GM18502 (cell line): ENCODE measurements at regions not wholly inside any gene's neighbourhood (a gene's known extent, or its start where the extent isn't known, plus 50 kb on each side); places are given as distances from the start of the nearest gene placed in this dataset.
"Not testable (repeated sequence)": the region's sequence is repeated elsewhere in the genome, so short reads cannot be mapped to it uniquely, and the experiment has no call there.

ENCODE experiments used
- ATAC-seq: cut with Tn5 transposase; IDR thresholded peaks from one replicate; pipeline ENCODE4 v1.9.1; 2021; ENCODE audit warnings: mild to moderate bottlenecking; ENCODE audit not compliant: unreplicated experiment, poor library complexity

- ATAC-seq, result no peak
These were observed 548.6 kb downstream of the ARL4A start for GRCh38 chr7:13236026-13236425.

- no peak for ATAC-seq
These were observed 552.9 kb downstream of the ARL4A start for GRCh38 chr7:13240349-13240748.

GRCh38 chr7:13241416-13241815, 554.0 kb downstream of the ARL4A start:
- ATAC-seq, result no peak

- ATAC-seq, result no peak
These were observed 570.2 kb downstream of the ARL4A start for GRCh38 chr7:13257661-13258060.

- ATAC-seq, result no peak
These were observed 571.0 kb downstream of the ARL4A start for GRCh38 chr7:13258386-13258785.

GRCh38 chr7:13259930-13260329, 572.5 kb downstream of the ARL4A start:
- ATAC-seq, result no peak

- ATAC-seq, result no peak
These were observed 575.6 kb downstream of the ARL4A start for GRCh38 chr7:13262929-13263530.

GRCh38 chr7:13265271-13265670, 577.8 kb downstream of the ARL4A start:
- no peak for ATAC-seq

GRCh38 chr7:13274205-13274604, 586.8 kb downstream of the ARL4A start:
- ATAC-seq, result not testable (repeated sequence)

- no peak for ATAC-seq
These were observed 589.5 kb downstream of the ARL4A start for GRCh38 chr7:13276977-13277376.

- ATAC-seq, result no peak
These were observed 590.6 kb downstream of the ARL4A start for GRCh38 chr7:13278020-13278419.

- ATAC-seq, result peak; percentile 45
These were observed 592.5 kb downstream of the ARL4A start for GRCh38 chr7:13279854-13280435.

GRCh38 chr7:13282377-13282980, 595.0 kb downstream of the ARL4A start:
- no peak for ATAC-seq

- no peak for ATAC-seq
These were observed 599.5 kb downstream of the ARL4A start for GRCh38 chr7:13286916-13287315.

- ATAC-seq, result no peak
These were observed 601.1 kb downstream of the ARL4A start for GRCh38 chr7:13288516-13288915.

GRCh38 chr7:13290975-13291374, 603.5 kb downstream of the ARL4A start:
- no peak for ATAC-seq

- ATAC-seq, result no peak
These were observed 606.0 kb downstream of the ARL4A start for GRCh38 chr7:13293264-13294002.

- no peak for ATAC-seq
These were observed 619.6 kb downstream of the ARL4A start for GRCh38 chr7:13307040-13307439.

- ATAC-seq, result no peak
These were observed 621.0 kb downstream of the ARL4A start for GRCh38 chr7:13308423-13308822.

GRCh38 chr7:13309535-13309934, 622.1 kb downstream of the ARL4A start:
- ATAC-seq, result no peak

- no peak for ATAC-seq
These were observed 624.9 kb downstream of the ARL4A start for GRCh38 chr7:13312307-13312706.
